CD4-positive, alpha-beta memory T cell (primary cell): ENCODE measurements at regions not wholly inside any gene's neighbourhood (a gene's known extent, or its start where the extent isn't known, plus 50 kb on each side); places are given as distances from the start of the nearest gene placed in this dataset.
A peak's percentile ranks its signal among the peaks of the same experiment; 100 is the strongest.

ENCODE experiments used
- CTCF ChIA-PET: fragments of 350-600 bp; sonication (Branson Sonifier 250); formaldehyde crosslinking; loops from one replicate; lab custom pipeline; 2021; ENCODE audit warnings: inconsistent platforms; ENCODE audit not compliant: partially characterized antibody; lab: Charles Lee
- POLR2A ChIA-PET: fragments of 350-600 bp; sonication (Branson Sonifier 250); formaldehyde crosslinking; loops from one replicate; lab custom pipeline; 2021; ENCODE audit not compliant: partially characterized antibody; lab: Charles Lee
- DNase-seq, 5 donors: peaks; one replicate each; pipeline versions ENCODE4 v3.0.0 to v3.0.0-alpha.2; 2020 to 2022; ENCODE audit warnings: mixed read lengths in 1 of 5
- H3K27ac ChIP-seq: one replicate; pipeline ENCODE4 v1.7.0; 2013; ENCODE audit warnings: low read depth, low read length
- H3K27me3 ChIP-seq: 2 replicates; pipeline ENCODE4 v1.7.0; 2013; ENCODE audit warnings: mild to moderate bottlenecking, low read length, moderate library complexity; ENCODE audit not compliant: insufficient read depth
- H3K36me3 ChIP-seq: 2 replicates; pipeline ENCODE4 v1.7.0; 2013; ENCODE audit warnings: mild to moderate bottlenecking, low read length, moderate library complexity; ENCODE audit not compliant: insufficient read depth
- H3K4me1 ChIP-seq: 2 replicates; pipeline ENCODE4 v1.7.0; 2013; ENCODE audit warnings: mild to moderate bottlenecking, low read length, moderate library complexity; ENCODE audit not compliant: insufficient read depth
- H3K4me3 ChIP-seq, 2 donors: one replicate each; pipeline ENCODE4 v1.7.0; 2013; ENCODE audit warnings: low read length in 2 of 2, mild to moderate bottlenecking in 1 of 2
- H3K9me3 ChIP-seq, 2 donors: one replicate each; pipeline ENCODE4 v1.7.0; 2013; ENCODE audit warnings: low read length in 2 of 2, control low read depth in 1 of 2; ENCODE audit not compliant: control insufficient read depth in 1 of 2
- H3K27ac Mint-ChIP-seq, 7 donors: one replicate each; pipeline ENCODE4 v1.8.0; 2020 to 2021; ENCODE audit warnings: mixed read lengths in 7 of 7, mild to moderate bottlenecking in 6 of 7, inconsistent platforms in 3 of 7, moderate library complexity in 3 of 7
- H3K27me3 Mint-ChIP-seq, 2 donors: one replicate each; pipeline ENCODE4 v1.8.0; 2020 to 2021; ENCODE audit warnings: mixed read lengths in 2 of 2
- H3K36me3 Mint-ChIP-seq, 2 donors: one replicate each; pipeline ENCODE4 v1.8.0; 2020 to 2021; ENCODE audit warnings: mixed read lengths in 2 of 2, inconsistent platforms in 1 of 2, mild to moderate bottlenecking in 1 of 2
- H3K4me1 Mint-ChIP-seq, 4 donors: one replicate each; pipeline ENCODE4 v1.8.0; 2020 to 2021; ENCODE audit warnings: mixed read lengths in 4 of 4, mild to moderate bottlenecking in 1 of 4
- H3K4me3 Mint-ChIP-seq, 8 donors: one replicate each; pipeline ENCODE4 v1.8.0; 2020 to 2021; ENCODE audit warnings: mixed read lengths in 8 of 8, mild to moderate bottlenecking in 7 of 8, moderate library complexity in 6 of 8, inconsistent platforms in 3 of 8
- H3K9me3 Mint-ChIP-seq, 8 donors: one replicate each; pipeline ENCODE4 v1.8.0; 2020 to 2021; ENCODE audit warnings: mixed read lengths in 8 of 8, mild to moderate bottlenecking in 5 of 8, inconsistent platforms in 3 of 8, moderate library complexity in 1 of 8
- intact Hi-C: fragments of 100-400 bp; cut with micrococcal nuclease; formaldehyde crosslinking; loops from one replicate; pipeline ENCODE4 v1.15.1; 2023

- no peak overlapping the region for H3K27ac Mint-ChIP-seq
- Histone ChIP-seq H3K4me3 (no peak overlapping the region), H3K36me3 (no peaks in the 10 kb centered on the region), H3K27ac (no peak overlapping the region), H3K9me3 (no peaks in the 10 kb centered on the region), H3K27me3 (no peaks in the 10 kb centered on the region), H3K4me1 (no peaks in the 10 kb centered on the region)
- peaks cover 0 to 2% of the 10 kb centered on the region in 2 donors for H3K27me3 Mint-ChIP-seq
- intact Hi-C loops, result no loop called here
- DNase-seq, result no peak
- no peaks in the 10 kb centered on the region for H3K4me1 Mint-ChIP-seq
- no peaks in the 10 kb centered on the region for H3K36me3 Mint-ChIP-seq
- no peak overlapping the region for H3K4me3 Mint-ChIP-seq
- H3K9me3 Mint-ChIP-seq, result no peaks in the 10 kb centered on the region
- ChIA-PET POLR2A (no interaction called here), CTCF (interaction anchor here (1.1 to 1.2 kb wide), 3 partner anchors 9 to 26 kb away, joined by 3 read pairs; no protein-coding TSS in a partner anchor)
Measured at GRCh38 chr5:146940295-146940694, 61.7 kb upstream of the PPP2R2B start.

GRCh38 chr5:146944019-146944418, 65.5 kb upstream of the PPP2R2B start:
- Mint-ChIP-seq H3K27ac (no peak overlapping the region), H3K4me3 (no peak overlapping the region), H3K9me3 (no peaks in the 10 kb centered on the region), H3K4me1 (peaks cover 0 to 6% (median 0%) of the 10 kb centered on the region in 4 donors), H3K36me3 (no peaks in the 10 kb centered on the region), H3K27me3 (no peaks in the 10 kb centered on the region)
- intact Hi-C loops, result no loop called here
- no peaks in the 10 kb centered on the region for H3K4me1 ChIP-seq
- ChIA-PET CTCF (interaction anchor here (1.0 kb wide), 1 partner anchor 282 kb away, joined by 3 read pairs; no protein-coding TSS in a partner anchor), POLR2A (no interaction called here)
- no peak overlapping the region for H3K27ac ChIP-seq
- no peaks in the 10 kb centered on the region for H3K9me3 ChIP-seq
- no peaks in the 10 kb centered on the region for H3K27me3 ChIP-seq
- DNase-seq, result no peak
- no peak overlapping the region for H3K4me3 ChIP-seq
- H3K36me3 ChIP-seq, result no peaks in the 10 kb centered on the region

GRCh38 chr5:146944764-146945616, 66.4 kb upstream of the PPP2R2B start:
- Histone ChIP-seq H3K36me3 (no peaks in the 10 kb centered on the region), H3K4me1 (no peaks in the 10 kb centered on the region), H3K27me3 (no peaks in the 10 kb centered on the region), H3K9me3 (no peaks in the 10 kb centered on the region), H3K4me3 (no peak overlapping the region), H3K27ac (no peak overlapping the region)
- H3K9me3 Mint-ChIP-seq, result no peaks in the 10 kb centered on the region
- H3K4me3 Mint-ChIP-seq, result no peak overlapping the region
- ChIA-PET POLR2A (no interaction called here), CTCF (interaction anchor here (1.0 to 2.6 kb wide), 2 partner anchors 283 kb away, joined by 3 to 16 read pairs; no protein-coding TSS in a partner anchor)
- no peaks in the 10 kb centered on the region for H3K36me3 Mint-ChIP-seq
- intact Hi-C loops, result loop anchor here (5.0 kb wide), 1 partner anchor 283 kb away; no protein-coding TSS in a partner anchor
- H3K27me3 Mint-ChIP-seq, result no peaks in the 10 kb centered on the region
- no peak for DNase-seq
- no peak overlapping the region for H3K27ac Mint-ChIP-seq
- H3K4me1 Mint-ChIP-seq, result peaks cover 0 to 6% (median 0%) of the 10 kb centered on the region in 4 donors

GRCh38 chr5:146945617-146946084, 67.1 kb upstream of the PPP2R2B start:
- POLR2A ChIA-PET, result no interaction called here
- Mint-ChIP-seq H3K27me3 (no peaks in the 10 kb centered on the region), H3K27ac (no peak overlapping the region), H3K9me3 (no peaks in the 10 kb centered on the region), H3K4me1 (peaks cover 0 to 6% (median 0%) of the 10 kb centered on the region in 4 donors), H3K36me3 (no peaks in the 10 kb centered on the region), H3K4me3 (no peak overlapping the region)
- no peaks in the 10 kb centered on the region for H3K4me1 ChIP-seq
- intact Hi-C loops, result loop anchor here (5.0 kb wide), 1 partner anchor 283 kb away; no protein-coding TSS in a partner anchor
- no peak for DNase-seq
- H3K27me3 ChIP-seq, result no peaks in the 10 kb centered on the region
- no peaks in the 10 kb centered on the region for H3K9me3 ChIP-seq
- H3K36me3 ChIP-seq, result no peaks in the 10 kb centered on the region
- no peak overlapping the region for H3K27ac ChIP-seq
- H3K4me3 ChIP-seq, result no peak overlapping the region
- CTCF ChIA-PET, result interaction anchor here (0.8 to 2.6 kb wide), 4 partner anchors 20 to 380 kb away, joined by 3 to 16 read pairs (median 3); no protein-coding TSS in a partner anchor

- Histone ChIP-seq H3K4me3 (no peak overlapping the region), H3K27me3 (no peaks in the 10 kb centered on the region), H3K9me3 (no peaks in the 10 kb centered on the region), H3K27ac (no peak overlapping the region), H3K4me1 (no peaks in the 10 kb centered on the region), H3K36me3 (no peaks in the 10 kb centered on the region)
- Mint-ChIP-seq H3K36me3 (no peaks in the 10 kb centered on the region), H3K9me3 (no peaks in the 10 kb centered on the region), H3K4me3 (no peak overlapping the region), H3K27me3 (peaks cover 0 to 4% of the 10 kb centered on the region in 2 donors), H3K27ac (no peak overlapping the region), H3K4me1 (peaks cover 0 to 6% (median 0%) of the 10 kb centered on the region in 4 donors)
- POLR2A ChIA-PET, result no interaction called here
- CTCF ChIA-PET, result interaction anchor here (1.2 to 2.6 kb wide), 5 partner anchors 12 to 382 kb away, joined by 3 to 16 read pairs (median 3); no protein-coding TSS in a partner anchor
- intact Hi-C loops, result loop anchor here (5.0 kb wide), 1 partner anchor 285 kb away; no protein-coding TSS in a partner anchor
- peak in 2 of 5 donors; percentile 5 to 7 for DNase-seq
Measured at GRCh38 chr5:146947181-146947941, 68.8 kb upstream of the PPP2R2B start.

- CTCF ChIA-PET, result interaction anchor here (1.6 kb wide), 1 partner anchor 17 kb away, joined by 7 read pairs; no protein-coding TSS in a partner anchor
- H3K9me3 ChIP-seq, result no peaks in the 10 kb centered on the region
- no peaks in the 10 kb centered on the region for H3K36me3 Mint-ChIP-seq
- intact Hi-C loops, result loop anchor here (5.0 kb wide), 1 partner anchor 286 kb away; no protein-coding TSS in a partner anchor
- H3K27me3 Mint-ChIP-seq, result peaks cover 0 to 4% of the 10 kb centered on the region in 2 donors
- H3K36me3 ChIP-seq, result no peaks in the 10 kb centered on the region
- H3K4me3 Mint-ChIP-seq, result no peak overlapping the region
- no peak overlapping the region for H3K27ac Mint-ChIP-seq
- no peaks in the 10 kb centered on the region for H3K9me3 Mint-ChIP-seq
- no peak overlapping the region for H3K4me3 ChIP-seq
- H3K27ac ChIP-seq, result no peak overlapping the region
- no peaks in the 10 kb centered on the region for H3K4me1 ChIP-seq
- H3K4me1 Mint-ChIP-seq, result peaks cover 0 to 6% (median 0%) of the 10 kb centered on the region in 4 donors
- no peak for DNase-seq
- no peaks in the 10 kb centered on the region for H3K27me3 ChIP-seq
- POLR2A ChIA-PET, result no interaction called here
Measured at GRCh38 chr5:146948666-146949065, 70.1 kb upstream of the PPP2R2B start.
